ENCODE measurements at regions not wholly inside any gene's neighbourhood (a gene's known extent, or its start where the extent isn't known, plus 50 kb on each side); places are given as distances from the start of the nearest gene placed in this dataset.

DNA sequence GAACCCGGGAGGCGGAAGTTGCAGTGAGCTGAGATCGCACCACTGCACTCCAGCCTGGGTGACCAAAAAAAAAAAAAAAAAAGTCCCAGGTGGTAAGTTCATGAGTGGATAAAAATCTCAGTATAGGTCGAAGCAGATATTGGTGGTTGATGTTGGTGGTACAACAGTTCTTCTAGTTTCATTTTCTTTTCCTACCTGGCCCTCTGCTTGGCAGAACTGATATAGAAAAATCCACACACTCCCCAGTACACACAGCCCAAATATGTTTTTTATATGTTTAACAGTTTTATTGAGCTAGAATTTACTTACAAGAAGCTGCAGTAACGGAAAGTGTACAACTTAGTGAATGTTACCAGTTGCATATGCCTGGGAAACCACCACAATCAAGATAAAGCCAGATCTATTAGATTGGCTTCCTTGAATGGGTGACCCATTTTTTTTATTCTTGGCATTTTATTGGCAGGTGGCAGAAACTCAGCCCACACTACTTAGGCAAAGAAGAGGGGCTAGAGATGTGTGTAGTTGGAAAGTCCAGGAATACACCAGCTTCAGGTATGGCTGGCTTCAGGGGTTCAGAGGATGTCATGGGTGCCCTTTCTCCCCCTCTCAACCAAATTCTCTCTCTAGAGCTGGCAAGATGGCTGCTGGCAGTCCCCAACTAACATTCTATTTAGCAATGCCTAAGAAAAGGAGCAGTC lies 118.3 kb upstream of the SLC25A33 start:
- Histone ChIP-seq H3K36me3 (replicated peaks in 1 of 2; ENCODE audit: control insufficient read depth in 1 of 2, insufficient read depth in 2 of 2, low read length in 2 of 2) (no peaks in the 10 kb centered on the region), H3K9ac (ENCODE audit: insufficient read depth, low read depth, low read length) (no peak overlapping the region), H3K79me2 (ENCODE audit: insufficient read depth, low read length) (no peaks in the 10 kb centered on the region), H3K4me2 (ENCODE audit: low read depth, low read length) (peak overlapping the region; percentile 18; the same call in 1 of the 2 replicates), H3K4me3 (replicated peaks in 1 of 3; ENCODE audit: insufficient read depth in 1 of 3, low read depth in 2 of 3, low read length in 3 of 3) (no peak overlapping the region), H3K27me3 (ENCODE audit: control insufficient read depth in 1 of 2, insufficient read depth in 2 of 2, low read length in 2 of 2) (peaks cover 2 to 30% of the 10 kb centered on the region in 2 experiments; a peak in 2 of 5 replicates), H3K4me1 (ENCODE audit: insufficient read depth, low read length) (peaks cover 37% of the 10 kb centered on the region), H3K27ac (ENCODE audit: extremely low read length, insufficient read depth, low read length) (no peak overlapping the region), H2AFZ (ENCODE audit: low read length) (no peak overlapping the region), H4K20me1 (ENCODE audit: insufficient read depth, low read length) (no peaks in the 10 kb centered on the region), H3K9me3 (ENCODE audit: low read length) (no peaks in the 10 kb centered on the region)
- in situ Hi-C loops (cut with HindIII; ENCODE audit: extremely low pct_ligation_motif_present, low pct_unique_long_range_greater_than_20kb): no loop called here
- TF ChIP-seq, protein P1, sequence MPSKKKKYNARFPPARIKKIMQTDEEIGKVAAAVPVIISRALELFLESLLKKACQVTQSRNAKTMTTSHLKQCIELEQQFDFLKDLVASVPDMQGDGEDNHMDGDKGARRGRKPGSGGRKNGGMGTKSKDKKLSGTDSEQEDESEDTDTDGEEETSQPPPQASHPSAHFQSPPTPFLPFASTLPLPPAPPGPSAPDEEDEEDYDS (CRISPR knock-in tag; IDR thresholded peaks at IDR 0.05): no peak
- peak; percentile 94 for TF ChIP-seq ZNF329 (CRISPR knock-in tag; IDR thresholded peaks at IDR 0.05; ENCODE audit: low read depth)
- no TSS peak for BruUV-seq (replicated peaks)
- FAIRE-seq: no peak
- intact Hi-C loops (cut with micrococcal nuclease; ENCODE audit: unreplicated experiment): no loop called here
- ChIA-PET POLR2A (interaction anchor here (1.0 to 2.6 kb wide), 3 partner anchors 18 to 21 kb away, joined by 3 to 12 read pairs (median 4); no protein-coding TSS in a partner anchor), CTCF (ENCODE audit: low intra/inter-chr PET ratio, low total read pairs) (no interaction called here)
- WGBS (ENCODE audit: low lambda C conversion rate): 42% methylated on average over 5 of the region's 5 CpGs
- no peak for DNase-seq (ENCODE audit: low spot score)
- no peak for ATAC-seq

DNA sequence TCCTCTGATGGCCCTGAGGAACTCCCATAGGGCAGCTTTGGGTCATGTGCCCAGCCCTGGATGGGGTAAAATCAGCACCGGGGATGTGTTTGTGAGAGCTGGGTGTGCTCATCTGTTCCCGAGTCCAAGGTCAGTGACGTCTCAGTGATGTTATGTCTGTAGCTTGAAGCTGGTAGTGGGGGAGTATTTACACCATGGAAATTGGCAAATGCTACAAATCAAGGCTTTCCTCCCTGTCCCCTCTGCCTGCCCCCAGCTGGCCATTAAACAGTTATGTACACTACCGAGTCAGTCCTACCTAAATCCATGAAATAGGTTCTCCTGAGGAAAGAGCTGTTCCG lies 117.8 kb upstream of the SLC25A33 start:
- no peaks in the 10 kb centered on the region for H4K20me1 ChIP-seq (ENCODE audit: insufficient read depth, low read length)

More for the DNA sequence above, 117.8 kb upstream of the SLC25A33 start:
- ChIA-PET POLR2A (interaction anchor here (1.0 to 2.6 kb wide), 3 partner anchors 17 to 21 kb away, joined by 3 to 12 read pairs (median 4); no protein-coding TSS in a partner anchor), CTCF (ENCODE audit: low intra/inter-chr PET ratio, low total read pairs) (no interaction called here)
- TF ChIP-seq FOSL2 (CRISPR knock-in tag; IDR thresholded peaks at IDR 0.05) (peak; percentile 34; the same call in 1 of the 2 replicates), HNF4A (CRISPR knock-in tag; IDR thresholded peaks at IDR 0.05) (peak; percentile 39), HOXA5 (CRISPR knock-in tag; IDR thresholded peaks at IDR 0.05) (no peak), SAP130 (CRISPR knock-in tag; IDR thresholded peaks at IDR 0.05; ENCODE audit: low read depth) (peak; percentile 17; the same call in 1 of the 2 replicates), SALL1 (CRISPR knock-in tag; IDR thresholded peaks at IDR 0.05) (peak; percentile 24; the same call in 1 of the 2 replicates), ZNF775 (CRISPR knock-in tag; IDR thresholded peaks at IDR 0.05; ENCODE audit: borderline replicate concordance) (no peak), TBX2 (CRISPR knock-in tag; IDR thresholded peaks at IDR 0.05; ENCODE audit: borderline replicate concordance) (peak; percentile 18; the same call in 1 of the 2 replicates), CREB1 (IDR thresholded peaks at IDR 0.05) (peak; percentile 39; the same call in 1 of the 2 replicates), CREB1 (CRISPR knock-in tag; IDR thresholded peaks at IDR 0.05) (no peak)
- TF ChIP-seq, protein P2, sequence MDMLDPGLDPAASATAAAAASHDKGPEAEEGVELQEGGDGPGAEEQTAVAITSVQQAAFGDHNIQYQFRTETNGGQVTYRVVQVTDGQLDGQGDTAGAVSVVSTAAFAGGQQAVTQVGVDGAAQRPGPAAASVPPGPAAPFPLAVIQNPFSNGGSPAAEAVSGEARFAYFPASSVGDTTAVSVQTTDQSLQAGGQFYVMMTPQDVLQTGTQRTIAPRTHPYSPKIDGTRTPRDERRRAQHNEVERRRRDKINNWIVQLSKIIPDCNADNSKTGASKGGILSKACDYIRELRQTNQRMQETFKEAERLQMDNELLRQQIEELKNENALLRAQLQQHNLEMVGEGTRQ (IDR thresholded peaks at IDR 0.05; ENCODE audit: low read depth, low read length): peak; percentile 47
- TF ChIP-seq, protein P2 (CRISPR knock-in tag; IDR thresholded peaks at IDR 0.05; ENCODE audit: borderline replicate concordance): peak; percentile 53; the same call in 1 of the 2 replicates
- TF ChIP-seq, protein P3, sequence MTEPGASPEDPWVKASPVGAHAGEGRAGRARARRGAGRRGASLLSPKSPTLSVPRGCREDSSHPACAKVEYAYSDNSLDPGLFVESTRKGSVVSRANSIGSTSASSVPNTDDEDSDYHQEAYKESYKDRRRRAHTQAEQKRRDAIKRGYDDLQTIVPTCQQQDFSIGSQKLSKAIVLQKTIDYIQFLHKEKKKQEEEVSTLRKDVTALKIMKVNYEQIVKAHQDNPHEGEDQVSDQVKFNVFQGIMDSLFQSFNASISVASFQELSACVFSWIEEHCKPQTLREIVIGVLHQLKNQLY (CRISPR knock-in tag; IDR thresholded peaks at IDR 0.05): no peak
- Histone ChIP-seq H3K4me2 (ENCODE audit: low read depth, low read length) (peak overlapping the region; percentile 18; the same call in 1 of the 2 replicates), H3K9me3 (ENCODE audit: low read length) (no peaks in the 10 kb centered on the region), H3K9ac (ENCODE audit: insufficient read depth, low read depth, low read length) (no peak overlapping the region), H3K79me2 (ENCODE audit: insufficient read depth, low read length) (no peaks in the 10 kb centered on the region), H2AFZ (ENCODE audit: low read length) (no peak overlapping the region), H3K36me3 (replicated peaks in 1 of 2; ENCODE audit: control insufficient read depth in 1 of 2, insufficient read depth in 2 of 2, low read length in 2 of 2) (no peaks in the 10 kb centered on the region), H3K4me1 (ENCODE audit: insufficient read depth, low read length) (peaks cover 42% of the 10 kb centered on the region), H3K27ac (ENCODE audit: extremely low read length, insufficient read depth, low read length) (no peak overlapping the region), H3K27me3 (ENCODE audit: control insufficient read depth in 1 of 2, insufficient read depth in 2 of 2, low read length in 2 of 2) (peaks cover 2 to 26% of the 10 kb centered on the region in 2 experiments; a peak in 2 of 5 replicates), H3K4me3 (replicated peaks in 1 of 3; ENCODE audit: insufficient read depth in 1 of 3, low read depth in 2 of 3, low read length in 3 of 3) (no peak overlapping the region)
- DNase-seq (ENCODE audit: low spot score) (peak; percentile 63), FAIRE-seq (no peak), ATAC-seq (peak; percentile 57)
- in situ Hi-C loops (cut with HindIII; ENCODE audit: extremely low pct_ligation_motif_present, low pct_unique_long_range_greater_than_20kb): no loop called here
- intact Hi-C loops (cut with micrococcal nuclease; ENCODE audit: unreplicated experiment): no loop called here
- no TSS peak for BruUV-seq (replicated peaks)
- WGBS (ENCODE audit: low lambda C conversion rate): 5% methylated on average over 4 of the region's 5 CpGs
